ENCODE measurements at regions not wholly inside any gene's neighbourhood (a gene's known extent, or its start where the extent isn't known, plus 50 kb on each side); places are given as distances from the start of the nearest gene placed in this dataset.

GRCh38 chr18:38420611-38421010, 855.0 kb upstream of the CELF4 start:
- no peak for TF ChIP-seq CTCF (IDR thresholded peaks at IDR 0.05)
- no peak for TF ChIP-seq POLR2A (IDR thresholded peaks at IDR 0.05)
